ENCODE measurements at regions not wholly inside any gene's neighbourhood (a gene's known extent, or its start where the extent isn't known, plus 50 kb on each side); places are given as distances from the start of the nearest gene placed in this dataset.
"Not testable (repeated sequence)": the region's sequence is repeated elsewhere in the genome, so short reads cannot be mapped to it uniquely, and the experiment has no call there.

DNA sequence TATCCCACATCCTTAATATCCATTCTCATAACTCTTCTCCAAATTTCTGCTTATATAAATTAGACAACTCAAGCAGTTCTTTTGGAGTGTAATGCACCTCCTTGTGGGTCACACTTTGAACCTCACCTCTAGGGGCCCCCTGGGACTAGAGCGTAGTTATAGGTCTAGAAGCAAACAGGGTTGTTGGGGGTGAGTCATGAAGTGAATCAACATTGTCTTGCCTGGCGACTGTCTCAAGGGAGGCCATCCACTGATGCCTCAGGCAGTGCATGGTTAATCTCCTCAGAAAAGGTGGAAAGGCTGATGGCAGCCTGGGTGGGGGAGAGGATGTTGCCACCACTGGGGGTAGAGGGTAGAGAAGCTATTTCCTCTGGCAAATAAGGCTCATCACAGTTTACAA is 129.1 kb downstream of the TNFRSF21 start:
- peak; percentile 94 for DNase-seq (ENCODE audit: low read depth)

DNA sequence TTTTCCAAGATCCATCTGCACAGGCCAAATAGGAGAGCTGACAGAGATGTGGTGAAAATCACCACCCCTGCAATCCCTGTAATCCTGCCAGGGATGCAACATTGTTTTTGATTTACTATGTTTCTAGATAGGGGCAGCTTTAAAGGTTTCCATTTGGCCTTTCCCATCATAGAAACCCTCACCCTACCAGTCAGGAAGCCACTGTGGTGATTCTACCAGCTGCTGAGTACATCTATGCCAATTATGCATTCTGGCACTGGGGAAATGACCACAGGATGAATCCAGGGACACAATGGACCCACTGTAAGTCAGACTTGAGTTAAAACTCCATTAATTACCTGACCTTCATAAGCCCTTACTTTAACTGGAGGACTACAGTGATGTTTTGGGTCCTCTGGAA is 130.4 kb downstream of the TNFRSF21 start:
- no peak for DNase-seq (ENCODE audit: low read depth)

DNA sequence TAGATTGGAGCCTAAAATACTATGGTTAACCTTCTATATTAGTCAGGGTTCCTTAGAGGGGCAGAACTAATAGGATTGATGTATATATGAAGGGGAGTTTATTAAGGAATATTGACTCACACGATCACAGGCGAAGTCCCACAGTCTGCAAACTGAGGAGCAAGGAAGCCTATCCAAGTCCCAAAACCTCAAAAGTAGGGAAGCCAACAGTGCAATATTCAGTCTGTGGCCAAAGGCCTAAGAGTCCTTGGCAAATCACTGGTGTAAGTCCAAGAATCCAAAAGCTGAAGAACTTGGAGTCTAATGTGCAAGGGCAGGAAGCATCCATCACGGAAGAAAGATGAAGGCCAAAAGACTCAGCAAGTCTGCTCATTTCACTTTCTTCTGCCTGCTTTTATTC is 133.5 kb upstream of the ADGRF1 start:
- DNase-seq (ENCODE audit: low read depth): no peak

DNA sequence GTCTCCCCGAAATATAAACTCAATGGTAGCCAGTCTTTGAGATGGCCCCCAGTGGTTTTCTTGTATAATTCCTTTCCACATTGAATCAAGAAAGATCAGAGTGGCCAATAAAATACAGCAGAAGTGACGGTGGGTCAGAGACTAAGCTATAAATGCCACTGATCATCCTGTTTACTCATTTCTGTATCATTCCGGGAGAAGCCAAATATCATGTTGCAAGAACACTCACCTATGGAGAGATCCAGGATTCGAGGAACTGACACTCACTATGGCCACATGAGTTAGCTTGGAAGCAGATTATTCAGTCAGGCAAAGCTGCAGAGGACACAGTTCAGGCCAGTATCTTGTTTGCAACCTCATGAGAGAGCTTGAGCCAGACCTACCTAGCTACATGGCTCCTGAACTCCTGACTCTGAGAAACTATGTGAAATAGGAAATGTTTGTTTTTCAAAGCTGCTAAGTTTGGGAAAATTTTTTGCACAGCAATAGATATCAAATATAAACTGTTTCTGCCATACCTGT is 132.4 kb upstream of the ADGRF1 start:
- DNase-seq (ENCODE audit: low read depth): no peak

DNA sequence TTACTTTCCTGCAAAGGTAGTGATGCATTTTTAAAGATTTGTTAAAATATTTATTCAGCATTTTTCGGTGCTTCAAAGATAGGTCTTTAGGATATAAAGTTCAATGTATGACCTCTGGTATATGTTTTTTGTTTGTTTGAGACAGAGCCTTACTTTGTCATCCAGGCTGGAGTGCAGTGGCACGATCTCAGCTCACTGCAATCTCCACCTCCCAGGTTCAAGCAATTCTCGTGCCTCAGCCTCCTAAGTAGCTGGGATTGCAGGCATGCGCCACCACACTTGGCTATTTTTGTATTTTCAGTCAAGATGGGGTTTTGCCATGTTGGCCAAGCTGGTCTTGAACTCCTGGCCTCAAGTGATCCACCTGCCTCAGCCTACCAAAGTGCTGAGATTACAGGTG is 131.9 kb upstream of the ADGRF1 start:
- DNase-seq (ENCODE audit: low read depth): not testable (repeated sequence)

DNA sequence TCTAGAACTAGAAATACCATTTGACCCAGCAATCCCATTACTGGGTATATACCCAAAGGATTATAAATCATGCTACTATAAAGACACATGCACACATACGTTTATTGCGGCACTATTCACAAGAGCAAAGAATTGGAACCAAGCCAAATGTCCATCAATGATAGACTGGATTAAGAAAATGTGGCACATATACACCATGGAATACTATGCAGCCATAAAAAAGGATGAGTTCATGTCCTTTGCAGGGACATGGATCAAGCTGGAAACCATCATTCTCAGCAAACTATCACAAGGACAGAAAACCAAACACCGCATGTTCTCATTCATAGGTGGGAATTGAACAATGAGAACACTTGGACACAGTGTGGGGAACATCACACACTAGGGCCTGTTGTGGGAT is 131.0 kb upstream of the ADGRF1 start:
- not testable (repeated sequence) for DNase-seq (ENCODE audit: low read depth)

DNA sequence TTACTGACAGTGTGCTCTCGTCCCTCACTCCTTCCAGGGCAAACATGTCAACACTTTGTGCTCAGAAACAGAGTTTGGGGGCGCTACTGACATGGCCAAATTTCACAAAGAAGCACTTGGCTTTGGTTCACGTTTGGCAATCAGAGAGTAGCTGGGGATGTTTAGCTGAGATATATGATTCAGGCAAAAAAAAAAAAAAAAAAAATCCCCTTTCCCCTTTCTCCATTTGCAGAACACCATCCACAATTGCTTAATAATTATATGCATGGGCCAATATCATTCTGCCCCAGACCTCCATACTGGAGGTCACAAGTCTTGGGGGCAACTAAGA is 128.4 kb upstream of the ADGRF1 start:
- no peak for DNase-seq (ENCODE audit: low read depth)

DNA sequence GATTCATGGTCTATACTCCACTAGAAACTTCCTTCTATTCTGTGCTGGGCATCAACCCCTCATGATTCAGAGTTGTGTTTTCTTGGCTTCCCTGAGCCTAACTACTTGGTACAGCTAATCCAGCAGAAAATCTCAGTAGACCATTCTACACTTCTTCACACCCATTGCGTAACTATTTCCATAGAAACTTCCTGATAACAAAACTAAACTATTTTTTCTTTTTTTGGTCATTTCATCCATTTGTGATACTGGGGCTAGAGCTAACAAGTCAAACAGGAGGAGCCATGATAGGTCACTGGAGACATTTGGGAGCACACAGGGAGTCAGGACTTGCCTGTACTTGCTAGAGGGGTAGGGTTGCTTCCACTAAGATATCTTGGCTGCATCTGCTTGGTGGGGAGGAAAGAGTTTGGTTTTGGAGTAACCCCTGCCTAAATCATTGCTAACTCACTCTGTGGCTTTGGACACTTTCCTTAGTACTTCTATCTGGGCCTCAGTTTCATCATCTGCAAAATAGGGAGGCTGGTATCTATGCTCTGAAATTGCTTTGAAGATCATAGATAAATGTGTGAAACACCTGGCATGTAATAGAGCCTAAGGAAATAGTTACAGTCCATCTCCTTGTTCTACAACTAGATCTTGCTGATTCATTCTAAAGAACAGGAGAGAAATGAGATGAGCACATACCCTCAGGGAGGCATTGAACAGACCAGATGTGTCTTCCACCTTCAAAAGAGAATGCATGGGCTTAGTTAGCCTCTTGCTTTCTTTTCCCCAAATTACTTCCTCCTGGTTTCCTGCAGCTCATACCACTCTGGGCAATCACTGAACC is 127.9 kb upstream of the ADGRF1 start:
- no peak for DNase-seq (ENCODE audit: low read depth)

DNA sequence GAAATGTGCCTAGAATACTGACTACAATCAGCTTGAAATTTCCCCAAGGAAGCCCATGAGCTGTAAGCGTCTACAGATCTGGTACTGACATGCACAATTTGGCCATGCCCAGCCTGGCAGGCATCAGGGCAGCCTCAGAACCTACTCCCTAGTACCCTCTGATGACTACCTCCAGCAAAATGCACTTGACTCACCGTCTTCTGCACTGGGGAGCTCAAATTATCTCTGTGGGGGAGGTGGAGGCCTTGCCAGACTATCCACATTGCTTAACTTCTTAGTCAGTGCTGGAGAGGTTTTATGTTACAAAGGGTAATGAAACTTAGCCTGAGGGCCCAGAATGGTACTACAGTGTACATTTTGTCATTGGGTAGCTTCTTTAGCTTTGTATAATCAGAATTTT is 126.0 kb upstream of the ADGRF1 start:
- peak; percentile 98 for DNase-seq (ENCODE audit: low read depth)

DNA sequence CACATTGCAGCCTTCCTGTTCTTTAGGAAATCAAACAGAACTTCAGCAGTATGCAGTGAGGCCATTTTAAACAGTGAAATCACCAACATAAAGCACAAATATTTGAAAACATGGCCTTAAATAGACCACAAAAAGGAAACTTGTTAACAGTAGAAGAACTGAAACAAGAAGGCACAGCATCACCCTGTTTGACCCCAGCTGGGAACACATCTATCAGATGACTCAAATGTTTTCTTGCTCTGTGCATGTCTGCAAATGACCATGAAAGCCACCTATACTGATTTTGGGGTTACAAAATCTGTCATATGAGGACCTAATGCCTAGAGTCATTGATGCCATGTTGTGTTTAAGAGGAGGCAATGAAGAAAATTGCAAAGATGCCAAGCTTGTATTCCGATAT is 123.8 kb upstream of the ADGRF1 start:
- DNase-seq (ENCODE audit: low read depth): peak; percentile 36

DNA sequence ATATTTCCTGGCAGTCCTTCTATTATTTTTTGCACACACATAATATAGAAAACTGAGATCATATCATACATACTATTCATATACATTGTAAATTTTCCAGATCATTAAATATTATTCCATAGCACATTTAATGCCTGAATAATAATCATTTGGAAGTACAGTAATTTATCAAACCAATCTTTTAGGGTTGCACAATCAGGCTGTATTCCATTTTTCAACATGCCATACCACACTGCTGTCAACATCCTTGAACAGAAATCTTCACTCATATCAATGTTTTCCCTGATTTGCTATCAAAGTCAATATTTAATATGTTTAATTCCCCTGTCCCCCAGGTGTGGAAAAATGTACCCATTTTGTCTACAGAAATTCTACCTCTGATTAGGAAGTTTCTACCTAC is 122.7 kb upstream of the ADGRF1 start:
- DNase-seq (ENCODE audit: low read depth): no peak

DNA sequence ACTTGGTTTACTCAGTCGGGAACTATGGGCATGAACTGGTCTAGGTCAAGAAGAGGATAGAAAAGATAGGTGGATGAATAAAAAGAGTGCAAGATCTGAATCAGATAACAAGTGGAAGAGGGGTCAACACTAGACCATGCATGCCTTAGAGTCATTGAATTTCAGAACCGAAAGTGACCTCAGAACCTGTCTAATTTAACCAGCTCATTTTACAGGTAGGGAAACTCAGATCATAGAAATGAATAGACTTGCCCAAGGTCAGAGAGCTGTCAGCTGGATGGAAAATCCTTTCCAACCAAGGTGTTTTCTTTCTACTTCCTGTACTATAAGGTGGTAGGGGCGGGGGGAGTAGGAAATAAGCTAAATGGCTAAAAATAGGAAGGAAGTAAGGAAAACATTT is 121.4 kb upstream of the ADGRF1 start:
- DNase-seq (ENCODE audit: low read depth): no peak

DNA sequence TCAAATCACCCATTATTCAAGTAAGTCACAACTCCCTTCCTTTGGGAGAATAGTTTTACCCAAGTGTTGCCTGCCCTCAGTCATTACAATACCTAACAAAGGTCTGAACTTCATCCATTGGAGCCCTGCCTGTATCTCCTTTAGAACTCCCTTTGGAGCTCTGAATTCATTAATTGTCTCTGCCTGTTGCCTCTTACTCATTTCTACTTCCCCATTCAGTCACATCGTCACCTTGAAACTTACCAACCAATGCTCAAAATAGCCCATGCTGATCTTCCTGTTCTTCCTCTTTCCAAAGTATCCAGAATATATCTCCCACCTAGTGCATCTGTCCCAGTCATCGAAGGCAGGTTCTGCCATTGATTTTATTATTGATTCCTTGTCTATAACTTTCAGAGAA is 120.7 kb upstream of the ADGRF1 start:
- DNase-seq (ENCODE audit: low read depth): no peak

DNA sequence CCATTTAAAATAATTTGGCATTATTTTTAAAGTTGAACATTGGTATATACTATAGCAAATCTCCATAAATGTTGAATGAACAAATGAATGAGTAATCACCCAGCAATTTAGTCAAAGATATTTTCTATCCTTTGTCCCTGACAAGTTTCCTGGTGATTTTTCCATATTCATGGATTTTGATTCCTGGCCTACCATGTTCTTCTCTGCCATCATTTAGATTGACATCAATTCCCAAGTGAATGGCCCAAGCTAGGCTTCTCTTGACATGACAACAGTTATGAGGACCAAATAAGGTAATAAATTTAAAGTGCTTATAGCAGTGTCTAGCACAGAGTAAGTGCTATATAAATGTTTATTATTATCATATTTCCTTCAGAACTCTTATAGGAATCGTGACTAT is 120.1 kb upstream of the ADGRF1 start:
- DNase-seq (ENCODE audit: low read depth): no peak

DNA sequence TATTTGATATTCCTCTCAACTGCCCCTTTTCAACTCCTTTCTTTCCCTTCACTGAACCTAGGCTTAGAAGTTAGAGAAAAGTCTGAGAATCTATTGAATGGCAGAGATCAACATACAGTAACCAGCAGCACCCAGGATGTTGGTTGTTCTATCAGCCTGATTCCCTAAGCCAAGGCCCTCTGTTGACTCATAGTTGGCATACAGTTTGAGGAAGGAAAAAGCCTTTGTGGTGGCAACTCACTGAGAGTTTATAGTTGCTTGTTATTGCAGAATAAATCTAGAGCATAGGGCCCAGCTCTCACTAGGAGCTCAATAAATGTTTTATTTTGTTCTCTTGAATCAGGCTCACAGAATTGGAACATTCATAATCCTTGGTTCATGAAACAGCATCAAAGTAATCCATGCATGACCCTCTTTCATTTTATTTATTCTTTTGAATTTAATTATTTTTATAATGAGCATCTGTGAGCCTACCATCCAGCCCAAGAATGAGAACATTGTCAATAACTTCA is 119.1 kb upstream of the ADGRF1 start:
- peak; percentile 79 for DNase-seq (ENCODE audit: low read depth)

DNA sequence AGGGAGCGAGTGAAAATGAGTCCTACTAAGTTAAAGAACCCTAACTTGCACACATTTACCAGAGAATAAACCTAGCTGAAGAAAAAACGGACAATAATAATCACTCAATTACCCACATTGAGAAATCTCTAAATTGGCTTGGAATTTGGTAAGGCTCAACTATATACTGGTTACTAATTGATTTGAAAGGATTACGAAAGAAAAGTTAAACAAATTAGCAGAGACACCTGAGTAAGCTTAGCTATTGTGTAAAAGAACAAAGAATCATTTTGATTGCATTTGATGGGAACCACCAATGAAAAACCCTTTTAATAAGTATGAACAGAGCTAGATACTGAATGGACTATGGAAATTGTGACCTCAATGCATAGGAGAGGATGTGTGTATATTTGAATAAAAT is 118.6 kb upstream of the ADGRF1 start:
- DNase-seq (ENCODE audit: low read depth): no peak

DNA sequence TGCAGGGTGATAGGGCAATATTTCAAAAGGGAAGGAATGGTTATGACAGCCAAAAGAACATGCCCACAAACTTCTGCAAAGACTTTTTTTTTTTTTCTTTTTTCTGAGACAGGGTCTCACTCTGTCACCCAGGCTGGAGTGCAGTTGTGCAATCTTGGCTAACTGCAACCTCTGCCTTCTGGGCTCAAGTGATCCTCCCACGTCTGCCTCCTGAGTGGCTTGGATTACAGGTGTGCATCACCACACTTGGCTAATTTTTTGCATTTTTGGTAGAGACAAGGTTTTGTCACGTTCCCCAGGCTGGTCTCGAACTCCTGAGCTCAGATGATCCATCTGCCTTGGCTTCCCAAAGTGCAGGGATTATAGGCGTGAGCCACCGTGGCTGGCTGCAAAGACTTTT is 117.6 kb upstream of the ADGRF1 start:
- DNase-seq (ENCODE audit: low read depth): no peak

DNA sequence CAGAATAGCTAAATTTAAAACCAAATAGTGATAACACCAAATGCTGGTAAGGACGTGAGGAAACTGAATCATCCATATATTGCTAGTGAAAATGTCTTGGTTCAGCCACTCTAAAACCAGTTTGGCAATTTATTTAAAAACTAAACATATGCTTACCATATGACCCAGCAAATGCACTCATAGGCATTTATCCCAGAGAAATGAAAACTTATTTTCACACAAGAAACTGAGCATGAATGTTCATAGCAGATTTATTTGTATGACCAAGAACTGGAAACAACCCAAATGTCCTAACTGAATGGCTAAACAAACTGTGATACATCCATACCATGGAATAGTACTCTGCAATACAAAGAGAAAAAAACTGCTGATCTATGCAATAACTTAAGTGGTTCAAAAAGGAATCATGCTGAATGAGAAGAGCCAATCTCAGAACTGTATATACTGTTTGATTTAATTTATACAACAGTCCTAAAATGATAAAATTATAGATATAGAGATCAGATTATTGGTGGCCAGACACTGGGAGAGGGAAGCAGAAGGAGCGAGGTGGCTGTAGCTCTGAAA is 115.6 kb upstream of the ADGRF1 start:
- no peak for DNase-seq (ENCODE audit: low read depth)

DNA sequence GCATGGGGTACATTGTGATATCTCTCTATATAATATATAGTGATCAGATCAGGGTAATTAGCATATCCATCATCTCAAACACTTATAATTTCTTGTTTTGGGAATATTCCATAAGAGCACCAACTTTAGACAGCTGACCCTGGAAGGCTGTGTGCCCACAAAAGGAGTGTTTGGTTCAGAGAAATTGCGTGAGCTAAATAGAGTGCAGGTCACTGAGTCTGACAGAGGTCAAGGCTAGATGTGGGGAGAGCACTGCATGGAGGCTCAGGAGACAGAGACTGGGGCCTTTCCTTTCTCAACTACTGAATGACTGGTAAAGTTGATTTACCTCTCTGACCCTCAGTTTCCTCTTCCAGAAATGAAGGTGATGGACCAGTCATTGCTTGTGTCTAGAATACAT is 114.9 kb upstream of the ADGRF1 start:
- no peak for DNase-seq (ENCODE audit: low read depth)

DNA sequence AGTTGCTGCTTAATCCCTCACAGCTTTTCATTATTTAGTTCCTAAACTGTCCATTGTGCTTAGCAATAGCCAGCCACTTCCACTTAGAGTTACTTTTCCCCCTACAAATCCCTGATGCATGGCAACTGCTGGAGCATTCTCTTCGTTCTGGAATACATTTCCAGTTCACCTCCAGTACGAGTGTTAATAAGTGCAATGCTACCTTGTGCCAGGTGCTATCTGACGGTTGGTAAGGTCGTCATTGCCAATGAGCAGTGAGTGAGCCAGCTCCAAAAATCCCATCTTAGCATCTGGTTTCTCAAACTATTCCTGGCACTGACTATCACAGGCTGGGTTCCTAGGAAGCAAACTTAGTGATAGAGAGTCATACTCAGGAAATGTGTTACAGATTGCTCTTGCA is 114.1 kb upstream of the ADGRF1 start:
- no peak for DNase-seq (ENCODE audit: low read depth)

DNA sequence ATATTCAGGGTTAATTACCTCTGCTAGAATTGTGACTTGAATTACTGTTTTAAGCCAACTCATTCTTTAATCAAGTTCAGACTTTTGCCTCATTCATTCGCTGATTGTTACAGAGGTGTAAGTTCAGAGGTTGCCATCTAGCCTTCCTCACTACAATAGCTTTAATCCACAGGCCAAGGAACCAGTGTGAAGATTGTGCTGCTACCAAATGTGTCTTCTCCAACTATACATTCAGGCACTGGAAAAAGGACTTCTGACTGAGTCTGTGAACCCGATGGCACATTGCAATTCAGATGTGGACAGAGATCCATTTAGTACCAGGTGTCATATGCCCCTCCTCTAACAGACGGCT is 111.2 kb upstream of the ADGRF1 start:
- DNase-seq (ENCODE audit: low read depth): no peak

DNA sequence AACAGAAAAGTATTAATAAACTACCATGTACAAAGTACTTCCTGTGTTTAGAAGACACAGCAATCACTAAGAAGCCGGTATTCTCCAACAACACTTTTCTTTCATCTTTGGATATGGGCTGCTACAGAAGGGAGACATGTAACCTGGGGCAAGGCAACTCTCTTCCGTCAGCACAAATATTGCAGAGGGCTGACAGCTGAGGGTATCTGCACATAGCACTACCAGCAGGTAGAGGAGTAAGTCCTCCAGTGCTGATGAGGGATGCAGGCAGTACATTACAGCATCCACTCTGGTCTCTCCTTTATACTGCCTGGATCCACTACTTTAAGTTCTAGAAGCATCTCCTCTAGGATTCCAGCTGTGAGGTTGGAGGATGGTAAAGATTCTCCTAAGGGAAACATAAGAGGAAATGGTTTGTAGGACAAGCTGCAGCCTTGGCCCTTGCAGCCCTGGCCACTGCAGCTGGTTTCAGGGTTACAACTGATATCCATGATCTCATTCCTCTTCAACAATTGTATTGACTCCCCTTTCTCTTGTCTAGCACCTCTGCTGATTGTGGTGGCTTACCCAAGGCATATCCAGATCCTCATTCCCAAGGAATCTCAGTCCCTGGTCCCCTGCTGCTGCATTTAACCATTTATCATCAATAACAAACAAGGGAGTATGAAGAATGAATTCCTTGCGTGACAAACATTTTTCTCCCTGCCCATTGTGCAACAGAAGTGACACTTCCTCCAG is 110.7 kb upstream of the ADGRF1 start:
- DNase-seq (ENCODE audit: low read depth): peak; percentile 86

Data from Daoy (cell line).